KG1 (cell line): ENCODE measurements at regions not wholly inside any gene's neighbourhood (a gene's known extent, or its start where the extent isn't known, plus 50 kb on each side); places are given as distances from the start of the nearest gene placed in this dataset.

Experiments
- DNase-seq: peaks from one replicate; lab custom pipeline; 2025; lab: John Stamatoyannopoulos, UW

- DNase-seq: no peak
Measured at GRCh38 chr16:61596655-61597054, 439.6 kb downstream of the CDH8 start.

- DNase-seq: no peak
Measured at GRCh38 chr16:61595605-61596004, 440.6 kb downstream of the CDH8 start.

GRCh38 chr16:61590577-61590976, 445.7 kb downstream of the CDH8 start:
- DNase-seq: no peak

- DNase-seq: no peak
Measured at GRCh38 chr16:61587526-61587925, 448.7 kb downstream of the CDH8 start.

GRCh38 chr16:61581417-61582046, 454.7 kb downstream of the CDH8 start:
- no peak for DNase-seq

GRCh38 chr16:61580579-61580978, 455.7 kb downstream of the CDH8 start:
- DNase-seq: no peak

GRCh38 chr16:61579195-61579594, 457.0 kb downstream of the CDH8 start:
- DNase-seq: no peak

- DNase-seq: no peak
Measured at GRCh38 chr16:61576476-61576875, 459.8 kb downstream of the CDH8 start.

- DNase-seq: no peak
Measured at GRCh38 chr16:61575617-61576016, 460.6 kb downstream of the CDH8 start.

- no peak for DNase-seq
Measured at GRCh38 chr16:61569028-61569427, 467.2 kb downstream of the CDH8 start.

GRCh38 chr16:61564716-61565115, 471.5 kb downstream of the CDH8 start:
- no peak for DNase-seq

GRCh38 chr16:61555718-61556441, 480.4 kb downstream of the CDH8 start:
- DNase-seq: no peak

- no peak for DNase-seq
Measured at GRCh38 chr16:61549327-61549726, 486.9 kb downstream of the CDH8 start.

GRCh38 chr16:61547626-61548025, 488.6 kb downstream of the CDH8 start:
- DNase-seq: no peak

- DNase-seq: no peak
Measured at GRCh38 chr16:61544165-61544564, 492.1 kb downstream of the CDH8 start.

- DNase-seq: no peak
Measured at GRCh38 chr16:61540216-61540615, 496.0 kb downstream of the CDH8 start.

GRCh38 chr16:61530697-61531096, 505.5 kb downstream of the CDH8 start:
- no peak for DNase-seq

- no peak for DNase-seq
Measured at GRCh38 chr16:61500851-61501250, 535.4 kb downstream of the CDH8 start.

- DNase-seq: no peak
Measured at GRCh38 chr16:61480250-61480649, 556.0 kb downstream of the CDH8 start.

- no peak for DNase-seq
Measured at GRCh38 chr16:61471737-61472136, 564.5 kb downstream of the CDH8 start.

GRCh38 chr16:61471023-61471422, 565.2 kb downstream of the CDH8 start:
- no peak for DNase-seq

GRCh38 chr16:61465285-61465684, 571.0 kb downstream of the CDH8 start:
- no peak for DNase-seq

- no peak for DNase-seq
Measured at GRCh38 chr16:61460020-61460419, 576.2 kb downstream of the CDH8 start.

GRCh38 chr16:61435346-61435745, 600.9 kb downstream of the CDH8 start:
- DNase-seq: no peak
